Fibroblast of upper back skin (primary cell): ENCODE measurements at regions not wholly inside any gene's neighbourhood (a gene's known extent, or its start where the extent isn't known, plus 50 kb on each side); places are given as distances from the start of the nearest gene placed in this dataset.
A peak's percentile ranks its signal among the peaks of the same experiment; 100 is the strongest.
"Not testable (repeated sequence)": the region's sequence is repeated elsewhere in the genome, so short reads cannot be mapped to it uniquely, and the experiment has no call there.

ENCODE experiments used
- DNase-seq: peaks from one replicate; pipeline ENCODE4 v3.0.0-alpha.2; 2013

- DNase-seq = no peak
These were observed 130.8 kb upstream of the HSFY2 start for GRCh38 chrY:18904296-18904695.

DNA sequence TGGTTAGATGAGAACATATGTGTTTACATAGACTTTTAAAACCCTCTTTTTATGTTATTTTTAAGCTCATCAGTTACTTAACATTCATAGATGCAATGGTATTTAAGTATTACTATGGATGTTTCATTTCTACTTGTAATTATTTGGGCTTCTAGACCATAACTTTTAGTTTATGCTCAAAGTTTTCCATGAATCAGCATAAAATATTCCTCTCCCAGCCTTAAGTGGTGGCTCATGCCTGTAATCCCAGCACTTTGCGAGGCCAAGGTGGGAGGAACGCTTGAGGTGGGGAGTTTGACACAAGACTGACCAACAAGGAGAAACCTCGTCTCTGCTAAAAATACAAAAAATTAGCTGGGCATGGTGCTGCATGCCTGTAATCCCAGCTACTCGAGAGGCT lies 118.5 kb upstream of the HSFY2 start:
- DNase-seq = no peak

DNA sequence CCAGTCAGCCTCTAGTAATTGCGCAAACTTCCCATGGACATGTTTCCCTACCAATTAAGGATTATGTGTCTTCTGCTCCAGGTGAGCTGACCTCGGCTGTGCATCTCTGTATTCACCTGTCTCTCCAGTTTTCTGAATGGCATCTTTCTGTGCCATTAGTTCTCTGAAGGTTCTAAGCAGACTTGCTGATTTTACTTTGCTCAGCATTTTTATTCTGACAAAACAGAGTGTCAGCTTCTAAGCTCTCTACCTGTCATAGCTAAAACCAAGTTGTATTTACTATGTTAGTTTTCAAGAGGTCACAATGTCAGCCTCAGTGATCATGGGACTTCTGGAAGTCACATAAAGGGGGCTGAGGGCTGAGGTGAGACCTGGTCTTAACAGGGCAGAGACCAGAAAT lies 116.0 kb upstream of the HSFY2 start:
- no peak for DNase-seq

GRCh38 chrY:18884748-18885147 lies 111.2 kb upstream of the HSFY2 start:
- DNase-seq = peak; percentile 79

- not testable (repeated sequence) for DNase-seq
These were observed 95.6 kb upstream of the HSFY2 start for GRCh38 chrY:18869145-18869544.

DNA sequence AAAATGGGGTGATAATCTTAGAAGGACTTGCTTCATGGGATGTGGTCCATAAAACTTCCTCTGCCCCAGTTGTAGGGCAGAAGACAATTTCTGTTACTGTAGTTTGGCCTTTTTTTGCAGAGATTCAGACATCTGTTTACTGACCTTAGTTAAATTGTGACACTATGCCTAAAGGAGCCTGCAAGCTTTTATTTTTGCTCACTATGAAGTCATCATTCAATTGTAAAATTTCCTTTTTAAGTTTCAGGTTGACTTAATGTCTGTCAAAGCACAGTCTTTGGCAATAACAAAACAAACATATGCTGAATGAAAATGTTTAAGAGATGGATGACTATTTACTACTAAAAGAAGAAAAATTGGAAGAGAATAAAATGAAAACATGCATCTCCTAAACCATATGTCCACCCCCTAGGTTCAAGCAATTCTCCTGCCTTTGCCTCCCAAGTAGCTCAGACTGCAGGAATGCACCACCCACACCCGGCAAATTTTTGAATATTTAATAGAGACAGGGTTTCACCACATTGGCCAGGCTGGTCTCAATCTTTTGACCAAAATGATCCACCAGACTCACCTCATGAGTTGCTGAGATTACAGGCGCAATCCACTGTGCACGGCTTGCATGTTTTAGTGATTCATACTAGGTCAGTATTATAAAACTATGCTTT lies 93.5 kb upstream of the HSFY2 start:
- not testable (repeated sequence) for DNase-seq

DNA sequence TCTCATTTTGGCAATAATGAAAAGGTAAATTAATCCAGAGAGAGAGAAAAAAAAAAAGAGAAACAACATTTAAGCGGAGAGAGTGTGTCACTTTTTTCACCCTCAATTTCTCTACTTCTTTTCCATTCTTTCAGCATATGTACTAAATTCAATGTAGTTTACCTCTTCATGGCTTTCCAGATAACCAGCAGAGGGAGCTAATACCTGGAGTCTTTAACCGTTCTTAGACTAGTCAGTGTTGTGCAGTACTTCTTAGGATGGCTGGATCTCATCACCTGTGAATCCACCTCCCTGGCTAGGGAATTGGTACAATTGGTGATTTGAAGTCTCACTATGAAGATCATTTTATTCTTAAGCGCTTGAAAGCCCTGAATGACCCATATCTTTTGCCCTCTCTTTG lies 87.3 kb upstream of the HSFY2 start:
- DNase-seq = not testable (repeated sequence)

GRCh38 chrY:18858484-18859191 lies 85.1 kb upstream of the HSFY2 start:
- not testable (repeated sequence) for DNase-seq

- DNase-seq = not testable (repeated sequence)
These were observed 81.6 kb upstream of the HSFY2 start for GRCh38 chrY:18855184-18855583.

- DNase-seq = not testable (repeated sequence)
These were observed 79.8 kb upstream of the HSFY2 start for GRCh38 chrY:18853323-18853722.

- not testable (repeated sequence) for DNase-seq
These were observed 63.1 kb upstream of the HSFY2 start for GRCh38 chrY:18836643-18837042.
